LNCaP clone FGC (cell line): ENCODE measurements at regions not wholly inside any gene's neighbourhood (a gene's known extent, or its start where the extent isn't known, plus 50 kb on each side); places are given as distances from the start of the nearest gene placed in this dataset.

ENCODE experiments used
- DNase-seq: peaks from one replicate; pipeline ENCODE4 v3.0.0-alpha.2; 2011; ENCODE audit warnings: low read depth
- H3K4me3 ChIP-seq: 2 replicates; pipeline ENCODE4 v1.5.1; 2011; ENCODE audit warnings: mild to moderate bottlenecking, low read depth, low read length, control low read depth
- TF ChIP-seq, protein P1 (sequence below): IDR thresholded peaks from 2 replicates; pipeline ENCODE4 v1.5.1; 2012; ENCODE audit warnings: mild to moderate bottlenecking; ENCODE audit not compliant: control insufficient read depth, insufficient read depth; ENCODE audit errors: extremely low read depth

DNA sequence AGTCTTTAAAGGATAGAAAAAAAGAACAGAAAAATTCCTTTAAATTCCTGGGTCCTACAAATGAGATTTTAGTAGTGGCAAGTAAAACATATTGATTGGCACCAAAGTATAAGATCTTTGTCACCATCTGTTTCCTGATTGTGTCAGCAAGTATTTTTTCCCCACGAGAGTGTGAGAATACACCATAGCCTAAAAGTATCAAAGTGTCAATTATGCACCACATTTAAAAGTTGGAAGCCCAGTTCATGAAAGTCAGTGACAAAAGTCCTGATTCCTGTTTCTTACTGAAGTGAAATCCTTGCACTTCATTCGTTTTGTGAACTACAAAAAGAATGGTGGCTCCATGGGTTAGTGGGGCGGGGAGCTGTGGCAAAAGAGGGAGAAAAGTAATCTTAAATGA is 83.8 kb upstream of the DPH6 start:
- DNase-seq = no peak
- no peak overlapping the region for H3K4me3 ChIP-seq
- TF ChIP-seq, protein P1, sequence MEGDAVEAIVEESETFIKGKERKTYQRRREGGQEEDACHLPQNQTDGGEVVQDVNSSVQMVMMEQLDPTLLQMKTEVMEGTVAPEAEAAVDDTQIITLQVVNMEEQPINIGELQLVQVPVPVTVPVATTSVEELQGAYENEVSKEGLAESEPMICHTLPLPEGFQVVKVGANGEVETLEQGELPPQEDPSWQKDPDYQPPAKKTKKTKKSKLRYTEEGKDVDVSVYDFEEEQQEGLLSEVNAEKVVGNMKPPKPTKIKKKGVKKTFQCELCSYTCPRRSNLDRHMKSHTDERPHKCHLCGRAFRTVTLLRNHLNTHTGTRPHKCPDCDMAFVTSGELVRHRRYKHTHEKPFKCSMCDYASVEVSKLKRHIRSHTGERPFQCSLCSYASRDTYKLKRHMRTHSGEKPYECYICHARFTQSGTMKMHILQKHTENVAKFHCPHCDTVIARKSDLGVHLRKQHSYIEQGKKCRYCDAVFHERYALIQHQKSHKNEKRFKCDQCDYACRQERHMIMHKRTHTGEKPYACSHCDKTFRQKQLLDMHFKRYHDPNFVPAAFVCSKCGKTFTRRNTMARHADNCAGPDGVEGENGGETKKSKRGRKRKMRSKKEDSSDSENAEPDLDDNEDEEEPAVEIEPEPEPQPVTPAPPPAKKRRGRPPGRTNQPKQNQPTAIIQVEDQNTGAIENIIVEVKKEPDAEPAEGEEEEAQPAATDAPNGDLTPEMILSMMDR = no peak

DNA sequence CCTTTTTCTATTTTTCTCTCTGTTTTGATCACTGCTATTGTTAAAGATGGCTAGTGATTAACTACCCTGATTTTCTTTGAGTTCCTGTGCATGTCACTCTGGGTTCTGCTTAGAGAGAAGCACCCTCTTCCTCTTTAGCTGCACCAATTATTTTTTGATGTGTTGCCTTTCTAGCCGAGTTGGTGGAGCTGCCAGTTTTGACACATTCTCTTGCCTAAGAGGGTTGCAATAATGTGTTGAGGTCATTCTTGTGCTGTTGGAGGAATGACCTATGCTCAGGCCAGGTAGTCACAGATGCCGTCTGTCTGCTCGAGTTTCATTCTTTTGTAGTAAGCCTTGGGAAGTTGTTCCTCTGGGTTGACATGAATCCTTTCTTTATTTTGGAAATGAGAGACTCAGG is 84.6 kb upstream of the DPH6 start:
- DNase-seq = no peak
- TF ChIP-seq, protein P1 = no peak
- no peak overlapping the region for H3K4me3 ChIP-seq

DNA sequence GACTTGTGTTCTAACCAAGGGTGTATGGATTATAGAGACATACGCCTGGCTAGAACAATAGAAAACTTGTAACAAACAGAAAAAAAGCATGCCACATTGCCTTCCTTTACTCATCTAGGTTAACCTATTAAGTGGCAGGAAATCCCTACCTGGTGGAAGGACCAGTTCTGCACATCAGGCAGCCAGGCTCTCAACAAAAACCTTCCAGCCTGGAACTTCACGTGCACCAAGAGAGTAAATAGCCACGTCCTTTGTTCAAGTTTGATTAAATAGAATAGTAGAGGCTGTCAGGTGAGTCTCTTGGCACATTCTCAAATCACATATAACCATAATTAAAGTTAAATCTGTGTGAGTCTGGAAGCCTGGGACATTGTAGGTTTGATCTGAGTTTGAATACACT is 85.0 kb upstream of the DPH6 start:
- no peak overlapping the region for H3K4me3 ChIP-seq
- TF ChIP-seq, protein P1 = no peak
- DNase-seq = peak; percentile 75

DNA sequence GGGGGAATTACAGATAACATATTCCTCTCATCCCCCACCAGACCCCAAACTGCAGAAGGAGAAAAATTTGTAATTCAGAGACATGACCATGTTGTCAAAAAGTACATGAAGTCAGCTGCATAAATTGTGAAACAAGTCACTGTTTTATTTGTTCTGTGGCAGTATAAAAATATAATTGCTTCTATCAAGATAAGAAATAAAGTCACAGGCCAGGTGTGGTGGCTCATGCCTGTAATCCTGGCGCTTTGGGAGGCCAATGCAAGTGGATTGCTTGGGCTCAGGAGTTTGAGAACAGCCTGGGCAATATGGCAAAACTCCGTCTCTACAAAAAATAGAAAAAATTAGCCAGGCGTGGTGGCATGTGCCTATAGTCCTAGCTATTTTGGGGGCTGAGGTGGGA is 87.7 kb upstream of the DPH6 start:
- TF ChIP-seq, protein P1 = no peak
- no peak for DNase-seq
- no peak overlapping the region for H3K4me3 ChIP-seq

DNA sequence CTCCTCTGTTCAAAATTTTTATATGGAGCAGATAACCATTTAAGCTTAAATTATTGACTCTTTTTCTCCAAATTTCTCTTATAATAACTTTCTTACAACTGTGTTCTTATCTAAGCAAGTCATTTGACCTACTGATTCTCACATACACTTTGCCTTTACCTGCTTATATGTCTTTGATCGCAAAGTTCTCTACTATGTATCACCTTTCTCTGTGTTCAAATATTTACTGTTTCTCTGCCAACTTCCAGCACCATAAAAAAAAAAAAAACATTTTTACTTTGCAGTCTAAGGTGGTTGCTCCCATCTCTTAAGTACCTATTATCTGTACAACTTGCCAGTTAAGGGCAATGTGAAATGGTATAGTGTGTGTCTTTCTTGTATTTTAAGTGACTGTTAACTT is 100.8 kb upstream of the DPH6 start:
- TF ChIP-seq, protein P1 = no peak
- H3K4me3 ChIP-seq = no peak overlapping the region
- DNase-seq = peak; percentile 50

DNA sequence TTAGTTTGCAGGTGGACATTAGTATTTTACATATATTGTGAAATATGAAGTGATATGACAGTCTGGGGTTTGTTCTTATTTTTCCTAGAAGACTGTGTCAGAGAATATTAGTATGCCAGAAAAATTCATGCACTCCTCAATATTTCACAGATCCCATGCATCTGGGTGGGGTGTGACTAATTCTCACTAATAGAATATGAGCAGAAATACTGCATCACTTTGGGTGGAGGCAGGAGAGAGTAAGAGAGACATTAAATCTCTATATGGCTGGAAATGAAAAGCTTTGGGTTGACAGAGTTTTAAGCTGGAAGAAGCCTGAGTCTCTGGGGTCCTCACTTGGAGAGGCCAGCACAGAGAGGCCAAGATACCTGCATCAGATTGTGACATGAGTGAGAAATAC is 101.3 kb upstream of the DPH6 start:
- DNase-seq = no peak
- H3K4me3 ChIP-seq = no peak overlapping the region
- TF ChIP-seq, protein P1 = no peak

DNA sequence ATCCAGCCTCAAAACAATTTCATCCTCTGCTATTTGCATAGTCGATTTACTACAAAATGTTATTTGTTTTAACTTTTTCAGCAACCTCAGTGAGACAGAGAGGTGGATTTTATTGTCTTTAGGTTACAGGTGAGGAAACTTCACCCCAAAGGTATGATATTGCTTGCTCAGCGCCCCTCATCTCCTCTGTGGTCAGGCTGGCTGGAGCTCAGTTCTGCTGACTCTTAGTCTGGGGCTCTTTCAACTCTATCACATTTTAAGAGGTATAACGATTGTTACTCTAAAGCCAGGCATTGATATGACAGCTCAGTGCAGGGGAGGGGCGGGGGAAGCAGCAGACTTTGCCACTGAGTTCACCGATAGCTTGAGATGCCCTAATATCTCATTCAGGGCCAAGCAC is 103.0 kb upstream of the DPH6 start:
- no peak for DNase-seq
- TF ChIP-seq, protein P1 = no peak
- H3K4me3 ChIP-seq = no peak overlapping the region
